SH-SY5Y (cell line): ENCODE measurements at regions not wholly inside any gene's neighbourhood (a gene's known extent, or its start where the extent isn't known, plus 50 kb on each side); places are given as distances from the start of the nearest gene placed in this dataset.

Experiments
- GATA2 ChIP-seq: IDR thresholded peaks from 2 replicates; pipeline ENCODE4 v1.6.1; 2011; ENCODE audit warnings: mild to moderate bottlenecking, low read depth, low read length
- GATA3 ChIP-seq: IDR thresholded peaks from 2 replicates; pipeline ENCODE4 v1.6.1; 2011; ENCODE audit warnings: low read depth, mild to moderate bottlenecking, low read length, moderate library complexity

- TF ChIP-seq GATA2 (no peak), GATA3 (no peak)
Observed at GRCh38 chr2:774436-774835, 97.2 kb upstream of the TMEM18 start.
